ENCODE measurements at regions not wholly inside any gene's neighbourhood (a gene's known extent, or its start where the extent isn't known, plus 50 kb on each side); places are given as distances from the start of the nearest gene placed in this dataset.

DNA sequence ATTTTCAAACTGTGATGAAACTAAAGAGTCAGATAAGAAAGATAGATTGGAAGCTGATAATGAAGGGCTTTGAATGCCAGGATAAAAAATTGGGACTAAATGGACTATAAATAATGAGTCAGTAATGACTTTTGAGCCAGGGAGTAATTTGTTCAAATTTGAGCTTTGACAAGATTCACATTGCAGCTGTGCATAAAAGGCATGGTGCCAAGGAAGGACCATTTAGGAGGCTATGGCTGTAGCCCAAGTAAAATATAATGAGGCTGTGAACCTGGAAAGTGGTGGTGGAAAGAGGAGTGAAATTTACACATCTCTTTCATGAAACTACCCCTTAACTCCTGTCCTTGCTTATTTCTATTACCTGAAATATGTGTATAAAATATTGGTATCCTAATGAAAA lies 218.5 kb downstream of the SLC6A15 start:
- TF ChIP-seq, protein P1, sequence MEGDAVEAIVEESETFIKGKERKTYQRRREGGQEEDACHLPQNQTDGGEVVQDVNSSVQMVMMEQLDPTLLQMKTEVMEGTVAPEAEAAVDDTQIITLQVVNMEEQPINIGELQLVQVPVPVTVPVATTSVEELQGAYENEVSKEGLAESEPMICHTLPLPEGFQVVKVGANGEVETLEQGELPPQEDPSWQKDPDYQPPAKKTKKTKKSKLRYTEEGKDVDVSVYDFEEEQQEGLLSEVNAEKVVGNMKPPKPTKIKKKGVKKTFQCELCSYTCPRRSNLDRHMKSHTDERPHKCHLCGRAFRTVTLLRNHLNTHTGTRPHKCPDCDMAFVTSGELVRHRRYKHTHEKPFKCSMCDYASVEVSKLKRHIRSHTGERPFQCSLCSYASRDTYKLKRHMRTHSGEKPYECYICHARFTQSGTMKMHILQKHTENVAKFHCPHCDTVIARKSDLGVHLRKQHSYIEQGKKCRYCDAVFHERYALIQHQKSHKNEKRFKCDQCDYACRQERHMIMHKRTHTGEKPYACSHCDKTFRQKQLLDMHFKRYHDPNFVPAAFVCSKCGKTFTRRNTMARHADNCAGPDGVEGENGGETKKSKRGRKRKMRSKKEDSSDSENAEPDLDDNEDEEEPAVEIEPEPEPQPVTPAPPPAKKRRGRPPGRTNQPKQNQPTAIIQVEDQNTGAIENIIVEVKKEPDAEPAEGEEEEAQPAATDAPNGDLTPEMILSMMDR (IDR thresholded peaks at IDR 0.05) = no peak
- TF ChIP-seq ZFP36 (IDR thresholded peaks at IDR 0.05; ENCODE audit: borderline replicate concordance, partially characterized antibody) (no peak), CEBPB (IDR thresholded peaks at IDR 0.05) (no peak), POLR2AphosphoS2 (conservative IDR thresholded peaks at IDR 0.05; ENCODE audit: low read length) (no peak), POLR2A (IDR thresholded peaks at IDR 0.05; ENCODE audit: low read length) (no peak), RFX5 (IDR thresholded peaks at IDR 0.05) (no peak), RNF2 (IDR thresholded peaks at IDR 0.05; ENCODE audit: borderline replicate concordance, low read depth) (no peak), EP300 (IDR thresholded peaks at IDR 0.05) (no peak), MAZ (IDR thresholded peaks at IDR 0.05; ENCODE audit: borderline replicate concordance, low read depth, low read length) (no peak)

Data from A549 (cell line).